ENCODE measurements at regions not wholly inside any gene's neighbourhood (a gene's known extent, or its start where the extent isn't known, plus 50 kb on each side); places are given as distances from the start of the nearest gene placed in this dataset.

DNA sequence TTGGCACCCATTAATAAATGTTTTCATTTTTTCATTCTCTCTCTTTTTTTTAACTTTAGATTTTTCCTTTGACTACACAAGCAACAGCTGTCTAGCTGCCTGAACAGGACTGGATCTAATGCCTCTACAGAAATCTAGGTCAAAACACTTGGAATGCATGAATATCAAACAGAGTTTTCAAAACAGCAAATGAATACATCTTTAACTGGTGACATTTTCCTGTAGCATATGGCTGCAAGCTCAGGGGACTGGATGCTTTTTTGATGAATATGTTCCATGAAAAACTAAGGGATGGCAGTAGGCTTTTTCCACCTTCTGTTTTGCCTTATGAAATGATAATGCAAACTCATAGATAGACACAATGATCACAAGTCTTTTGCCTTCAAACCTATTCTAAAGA lies 661.7 kb downstream of the MCTP2 start:
- no peak for DNase-seq (ENCODE audit: low read depth)

DNA sequence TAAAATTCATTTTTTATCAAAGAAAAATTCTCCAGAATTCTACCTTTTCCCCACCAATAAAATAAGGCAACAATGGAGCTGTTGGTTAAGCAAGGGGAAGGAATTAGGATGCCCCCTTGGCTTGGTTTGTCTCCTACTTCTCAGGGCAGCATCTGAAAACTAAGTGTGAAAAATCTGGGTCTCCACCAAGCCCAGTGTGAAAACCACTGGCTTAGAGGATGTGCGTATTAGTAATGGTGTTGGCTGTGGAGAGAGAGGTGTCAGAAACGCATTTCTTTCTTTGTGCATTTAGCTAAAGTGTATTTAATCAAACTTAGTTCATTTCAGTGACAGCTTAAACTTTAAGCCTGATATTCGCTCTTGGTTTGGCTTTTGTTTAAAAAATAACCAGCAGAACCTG lies 662.7 kb downstream of the MCTP2 start:
- no peak for DNase-seq (ENCODE audit: low read depth)

DNA sequence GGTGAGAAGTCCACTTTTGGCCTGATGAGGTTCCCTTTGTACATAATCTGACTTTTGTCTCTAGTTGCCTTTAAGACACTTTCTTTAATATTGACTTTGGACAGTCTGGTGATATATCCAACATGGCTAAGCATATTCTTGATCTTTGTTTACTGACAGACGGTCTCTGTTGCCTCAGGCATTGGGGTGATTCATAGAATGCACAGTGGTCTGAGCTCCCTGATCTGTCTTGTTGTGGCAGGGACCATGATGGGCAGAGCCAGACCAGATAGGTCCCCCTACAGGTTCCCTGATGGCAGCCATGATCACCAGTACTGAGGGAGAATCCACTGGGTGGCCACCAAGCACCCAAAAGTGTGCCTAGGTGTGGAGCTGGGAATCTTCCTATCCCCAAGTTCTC lies 678.1 kb downstream of the MCTP2 start:
- no peak for DNase-seq (ENCODE audit: low read depth)

DNA sequence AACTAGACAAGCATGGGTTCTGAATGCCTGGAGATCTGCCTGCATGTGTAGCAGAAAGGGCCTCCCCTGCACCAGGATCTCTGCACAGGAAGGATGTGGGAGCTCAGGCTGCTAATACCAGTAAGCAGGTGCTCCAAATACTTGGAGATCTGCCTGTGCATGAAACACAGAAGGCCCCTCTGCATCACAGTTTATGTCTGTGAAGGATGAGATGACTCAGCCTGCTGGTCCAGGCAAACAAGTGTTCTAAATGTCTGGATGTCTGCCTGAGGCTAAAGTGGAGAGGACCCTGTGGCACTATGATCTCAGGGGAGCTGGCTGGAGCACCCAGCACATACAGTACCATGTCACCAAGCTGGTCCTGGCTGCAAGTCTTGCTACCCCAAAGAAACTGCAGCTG lies 678.8 kb downstream of the MCTP2 start:
- DNase-seq (ENCODE audit: low read depth) = no peak

DNA sequence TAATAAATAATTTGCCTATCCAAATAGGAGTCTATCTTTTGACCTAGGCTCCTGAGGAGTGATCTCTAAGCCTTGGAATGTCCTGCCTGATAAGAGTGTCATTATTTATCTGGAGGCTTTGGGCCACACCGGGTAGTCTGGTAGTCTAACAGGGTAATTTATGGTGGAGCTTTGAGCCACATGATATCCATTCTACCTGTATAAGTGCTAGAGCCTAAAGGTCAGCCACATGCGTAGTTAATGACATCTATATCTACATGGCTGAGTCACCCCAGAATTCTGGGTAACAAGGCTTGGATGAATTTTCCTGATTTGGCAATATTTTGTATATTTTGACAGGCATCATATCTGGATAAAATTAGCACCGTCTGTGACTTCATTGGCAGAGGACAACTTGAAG lies 681.4 kb downstream of the MCTP2 start:
- no peak for DNase-seq (ENCODE audit: low read depth)

DNA sequence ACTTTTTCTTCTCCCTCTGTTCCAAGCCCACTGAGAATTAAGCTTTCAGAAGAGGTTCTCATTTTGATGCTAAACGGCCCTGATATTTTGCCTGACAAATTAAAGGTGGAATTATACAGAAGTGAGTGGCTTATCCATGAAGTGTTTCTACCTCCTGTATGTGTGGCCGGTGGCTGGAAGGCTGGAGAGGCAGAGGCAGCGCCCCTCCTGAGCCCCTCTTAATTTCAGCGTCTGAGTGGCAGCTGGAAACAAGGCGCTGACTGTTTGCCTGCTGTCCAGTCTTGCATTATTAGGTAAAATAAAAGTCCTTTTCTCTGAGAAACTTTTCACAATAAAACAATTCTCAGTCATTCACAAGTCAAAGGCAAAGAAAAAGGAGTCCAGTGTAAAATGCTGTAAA lies 685.7 kb downstream of the MCTP2 start:
- no peak for DNase-seq (ENCODE audit: low read depth)

DNA sequence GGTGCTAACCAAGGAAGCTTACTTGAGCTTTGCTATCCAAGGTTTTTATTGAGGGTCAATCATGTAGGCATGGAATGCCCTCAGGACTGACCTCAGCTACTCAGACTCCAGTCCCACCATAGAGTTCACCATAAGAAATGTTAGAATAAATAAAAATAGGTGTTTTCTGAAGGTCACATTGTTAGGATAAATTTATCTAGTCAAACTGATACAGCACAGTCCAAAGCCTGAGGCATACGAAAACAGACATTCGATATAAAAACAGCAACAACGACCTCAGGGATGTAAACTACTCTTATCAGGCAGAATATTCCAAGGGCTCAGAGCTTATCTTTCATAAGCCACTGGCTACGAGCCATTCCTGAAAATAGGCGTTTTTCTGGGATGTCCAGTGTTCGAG lies 690.6 kb downstream of the MCTP2 start:
- no peak for DNase-seq (ENCODE audit: low read depth)

DNA sequence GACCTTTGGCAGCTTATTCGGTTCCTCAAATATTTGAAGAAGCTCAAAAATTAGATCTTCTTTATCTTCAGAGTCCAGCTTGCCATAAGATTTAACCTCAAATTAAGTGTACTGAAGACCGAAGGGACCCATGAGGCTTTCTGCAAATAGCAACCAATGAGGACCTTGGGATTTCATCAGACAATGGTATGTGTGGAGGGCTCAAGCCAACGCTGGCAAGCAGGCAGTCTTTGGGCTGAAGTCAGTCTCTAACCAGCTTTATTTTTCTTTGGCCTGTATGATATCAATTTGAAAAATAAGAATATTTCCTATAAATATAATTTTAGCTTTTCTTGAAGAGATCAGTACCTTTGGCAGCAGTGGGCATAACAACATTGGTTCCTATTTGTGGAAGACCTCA lies 692.7 kb downstream of the MCTP2 start:
- no peak for DNase-seq (ENCODE audit: low read depth)

DNA sequence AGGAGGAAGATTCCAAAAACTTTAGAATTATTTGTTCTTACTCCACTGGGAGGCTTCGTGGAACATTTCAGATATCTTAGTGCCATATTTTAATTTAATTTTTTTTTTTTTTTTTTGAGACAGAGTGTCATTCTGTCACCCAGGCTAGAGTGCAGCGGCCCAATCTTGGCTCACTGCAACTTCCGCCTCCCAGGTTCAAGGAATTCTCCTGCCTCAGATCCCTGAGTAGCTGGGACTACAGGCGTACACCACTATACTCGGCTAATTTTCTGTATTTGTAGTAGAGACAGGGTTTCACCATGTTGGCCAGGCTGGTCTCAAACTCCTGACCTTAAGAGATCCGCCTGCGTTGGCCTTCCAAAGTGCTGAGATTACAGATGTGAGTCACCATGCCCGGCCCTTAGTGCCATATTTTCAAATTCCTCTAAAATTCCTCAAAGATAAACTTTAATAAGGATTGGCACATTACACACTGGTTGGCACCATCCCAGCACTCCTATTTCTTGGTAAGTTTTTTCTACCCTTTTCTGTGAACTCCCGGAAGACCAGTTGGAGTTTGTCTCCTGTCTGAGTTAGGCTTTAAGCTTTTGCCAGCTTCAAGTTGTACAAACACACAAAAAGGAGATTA lies 693.7 kb downstream of the MCTP2 start:
- DNase-seq (ENCODE audit: low read depth) = peak; percentile 4

DNA sequence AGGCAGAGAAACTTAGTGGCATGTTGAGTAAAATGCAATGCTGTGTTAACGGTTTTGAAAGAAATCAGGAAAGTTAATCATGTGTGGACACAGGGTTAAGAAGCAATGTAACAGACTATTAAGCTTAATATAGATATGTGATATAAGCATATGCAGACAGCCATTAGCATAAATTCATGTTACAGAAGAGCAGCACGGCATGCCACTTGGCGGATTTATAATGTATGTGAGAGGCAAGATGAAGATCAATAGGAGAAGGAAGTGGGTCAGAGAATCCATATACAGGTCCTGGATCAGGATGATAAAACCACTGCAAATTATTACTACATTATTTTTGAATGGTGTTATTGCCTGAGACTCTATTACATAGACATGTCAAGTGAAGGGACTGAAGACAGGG lies 694.3 kb downstream of the MCTP2 start:
- DNase-seq (ENCODE audit: low read depth) = no peak

DNA sequence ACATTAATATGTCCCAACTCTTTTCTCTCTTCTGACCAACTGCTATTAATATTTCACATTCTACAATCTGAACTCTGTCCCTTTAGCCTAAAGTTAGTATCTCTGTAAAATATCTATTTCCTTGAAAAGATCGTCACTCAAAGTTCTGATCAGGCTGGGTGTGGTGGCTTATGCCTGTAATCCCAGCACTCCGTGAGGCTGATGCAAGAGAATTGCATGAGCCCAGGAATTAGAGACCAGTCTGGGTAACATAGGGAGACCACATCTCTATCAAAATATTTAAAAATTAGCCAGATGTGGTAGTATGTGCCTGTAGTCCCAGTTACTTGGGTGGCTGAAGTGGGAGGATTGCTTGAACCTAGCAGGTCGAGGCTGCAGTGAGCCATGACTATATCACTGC lies 695.6 kb downstream of the MCTP2 start:
- DNase-seq (ENCODE audit: low read depth) = no peak

DNA sequence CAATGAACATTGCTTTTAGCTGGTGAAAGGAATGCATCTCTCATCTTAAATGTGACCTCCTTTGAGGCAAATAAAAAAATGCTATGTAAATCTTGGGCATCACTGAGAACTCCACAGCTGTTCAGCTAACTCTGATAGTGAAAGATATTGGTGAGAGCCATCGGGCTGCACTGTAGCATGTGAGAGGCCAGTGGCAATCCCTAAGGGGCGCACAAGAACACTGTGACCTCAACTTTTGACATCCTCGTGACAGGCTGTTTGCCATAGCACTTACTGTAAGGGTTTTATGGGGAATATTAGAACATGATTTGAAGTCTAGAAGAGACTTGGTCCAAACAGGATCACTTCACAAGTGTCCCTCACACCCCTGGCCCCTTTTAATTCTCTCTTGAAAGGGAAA lies 697.9 kb downstream of the MCTP2 start:
- peak; percentile 5 for DNase-seq (ENCODE audit: low read depth)

DNA sequence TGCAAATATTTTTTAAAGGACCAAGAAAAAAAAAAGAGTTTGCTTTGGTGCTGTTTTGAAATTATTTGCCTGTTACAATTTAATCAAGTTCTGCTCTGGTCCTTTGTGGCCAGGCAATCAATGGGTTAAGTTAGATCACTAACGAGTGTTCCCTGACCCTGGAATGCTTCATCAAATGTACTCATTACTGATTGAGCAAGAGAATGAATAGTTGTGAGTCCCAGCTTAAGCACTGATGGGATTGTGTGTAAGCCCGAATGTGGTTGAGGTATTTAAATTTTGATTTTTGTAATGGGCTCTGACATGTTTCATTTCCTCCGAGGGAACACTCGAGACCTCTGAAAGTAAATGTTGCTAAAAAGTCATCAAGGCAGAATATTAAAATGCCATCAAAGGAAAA lies 699.1 kb downstream of the MCTP2 start:
- no peak for DNase-seq (ENCODE audit: low read depth)

DNA sequence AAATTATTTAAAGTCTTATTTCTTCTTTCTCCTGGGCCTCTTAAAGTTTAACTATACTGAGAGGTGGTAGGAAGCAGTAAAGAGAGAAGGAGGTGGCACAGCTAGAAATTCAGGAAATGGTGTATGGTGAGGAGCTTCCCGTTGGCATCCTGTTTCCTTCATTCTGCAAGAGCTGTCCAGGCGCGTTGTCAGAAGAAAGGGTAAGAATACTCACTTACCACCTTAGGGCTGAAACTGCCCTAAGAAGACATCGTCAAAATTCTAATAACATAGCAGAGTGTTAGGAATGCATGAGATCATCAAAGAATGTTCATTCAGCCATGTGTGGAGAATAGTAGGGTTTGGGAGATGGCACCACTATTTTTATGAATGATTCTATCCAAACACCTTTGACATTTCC lies 699.6 kb downstream of the MCTP2 start:
- no peak for DNase-seq (ENCODE audit: low read depth)

DNA sequence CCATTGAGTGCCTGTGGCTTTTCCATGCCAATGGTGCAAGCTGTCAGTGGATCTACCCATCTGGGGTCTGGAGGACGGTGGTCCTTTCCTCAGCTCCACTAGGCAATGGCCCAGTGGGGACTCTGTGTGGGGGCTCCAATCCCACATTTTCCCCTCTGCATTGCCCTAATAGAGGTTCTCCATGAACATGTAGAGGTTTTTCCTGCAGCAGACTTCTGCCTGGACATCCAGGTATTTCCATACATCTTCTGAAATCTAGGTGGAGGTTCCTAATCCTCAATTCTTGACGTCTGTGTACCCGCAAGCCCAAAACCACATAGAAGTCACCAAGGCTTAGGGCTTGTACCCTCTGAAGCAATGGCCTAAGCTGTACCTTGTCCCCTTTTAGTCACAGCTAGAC lies 703.1 kb downstream of the MCTP2 start:
- DNase-seq (ENCODE audit: low read depth) = no peak

DNA sequence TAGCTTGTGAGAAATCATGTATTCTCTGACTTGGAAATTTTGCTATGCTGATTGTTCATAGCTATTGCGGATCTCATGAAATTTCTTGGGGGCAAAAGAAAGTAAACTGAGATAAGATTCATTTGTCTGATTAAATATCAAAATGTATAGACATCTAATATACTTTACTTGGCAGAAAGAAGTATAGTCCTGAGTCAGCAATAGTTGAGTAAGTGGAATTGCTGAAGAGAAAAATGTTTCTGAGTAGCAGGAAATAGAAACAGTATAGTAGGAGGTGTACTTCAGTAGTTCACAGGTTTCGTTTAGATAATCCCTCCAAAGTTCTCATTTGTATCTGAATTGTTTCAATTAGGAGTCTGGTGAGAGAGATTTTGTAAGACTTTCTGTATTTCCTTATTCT lies 705.9 kb downstream of the MCTP2 start:
- DNase-seq (ENCODE audit: low read depth) = no peak

DNA sequence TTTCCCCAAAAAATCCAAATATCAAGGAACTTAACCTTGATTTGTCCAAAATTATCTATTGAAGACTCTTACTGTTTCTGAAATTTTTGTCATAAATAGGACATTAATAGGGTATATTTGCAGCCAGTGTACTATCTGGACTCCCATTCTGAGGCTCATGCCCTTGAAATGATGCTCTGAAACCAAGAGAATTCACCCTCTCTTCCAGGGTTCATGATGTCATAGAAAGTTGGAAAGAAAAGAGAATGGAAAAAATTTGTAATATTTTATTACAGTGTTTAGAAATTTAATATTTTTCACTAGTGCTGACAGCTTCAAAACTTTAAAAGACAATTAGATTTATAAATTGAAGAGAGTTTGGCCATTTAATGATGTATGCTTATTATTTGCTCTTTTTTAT lies 712.5 kb downstream of the MCTP2 start:
- no peak for DNase-seq (ENCODE audit: low read depth)

DNA sequence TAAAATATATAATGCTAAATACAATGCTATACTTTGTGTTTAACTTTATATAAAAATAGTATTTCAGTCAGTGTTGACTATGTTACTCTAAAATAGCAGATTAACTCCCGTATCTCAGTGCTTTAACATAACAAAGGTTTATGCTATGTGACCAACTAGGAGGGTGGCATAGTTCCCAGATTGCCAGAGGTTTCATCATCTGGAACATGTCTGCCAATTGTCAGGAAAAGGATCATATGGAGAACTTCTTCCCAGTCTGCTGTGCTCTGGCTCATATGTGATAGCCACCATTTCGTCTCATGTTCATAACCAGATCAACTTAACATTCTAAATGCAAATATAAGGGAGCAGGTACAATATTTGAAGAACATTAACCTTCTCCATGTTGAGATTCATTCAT lies 720.2 kb downstream of the MCTP2 start:
- DNase-seq (ENCODE audit: low read depth) = no peak

DNA sequence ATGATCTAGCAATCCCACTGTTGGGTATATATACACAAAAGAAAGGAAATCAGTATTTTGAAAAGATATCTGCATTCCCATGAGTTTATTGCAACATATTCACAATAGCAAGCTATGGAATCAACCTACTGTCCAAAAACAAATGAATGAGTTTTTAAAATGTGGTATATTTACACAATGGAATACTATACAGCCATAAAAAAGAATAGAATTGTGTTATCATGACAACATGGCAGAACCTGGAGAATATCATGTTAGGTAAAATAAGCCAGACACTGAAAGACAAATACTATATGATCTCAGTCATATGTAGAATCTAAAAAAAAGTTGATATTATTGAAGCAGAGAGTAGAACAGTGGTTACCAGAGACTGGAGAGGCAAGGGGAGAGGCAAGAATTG lies 732.6 kb downstream of the MCTP2 start:
- DNase-seq (ENCODE audit: low read depth) = no peak

DNA sequence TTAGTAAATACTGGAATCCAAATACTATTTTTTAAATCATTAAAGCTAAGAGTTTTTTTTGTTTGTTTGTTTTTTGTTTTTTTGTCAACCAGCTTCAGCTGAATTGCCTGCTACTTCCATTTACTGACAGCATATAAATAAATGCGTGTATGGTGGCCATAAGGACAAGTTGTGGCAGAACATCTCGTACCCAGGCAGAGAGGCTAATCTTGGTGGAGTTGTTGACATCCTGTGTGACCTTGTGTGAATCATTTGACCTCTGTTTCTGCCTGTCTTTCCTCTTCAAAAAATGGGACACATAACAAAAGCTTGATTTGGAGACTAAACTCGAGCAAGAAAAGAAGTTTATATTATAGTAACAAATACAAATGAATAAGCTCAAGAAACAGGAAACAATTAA lies 734.2 kb downstream of the MCTP2 start:
- DNase-seq (ENCODE audit: low read depth) = peak; percentile 78

DNA sequence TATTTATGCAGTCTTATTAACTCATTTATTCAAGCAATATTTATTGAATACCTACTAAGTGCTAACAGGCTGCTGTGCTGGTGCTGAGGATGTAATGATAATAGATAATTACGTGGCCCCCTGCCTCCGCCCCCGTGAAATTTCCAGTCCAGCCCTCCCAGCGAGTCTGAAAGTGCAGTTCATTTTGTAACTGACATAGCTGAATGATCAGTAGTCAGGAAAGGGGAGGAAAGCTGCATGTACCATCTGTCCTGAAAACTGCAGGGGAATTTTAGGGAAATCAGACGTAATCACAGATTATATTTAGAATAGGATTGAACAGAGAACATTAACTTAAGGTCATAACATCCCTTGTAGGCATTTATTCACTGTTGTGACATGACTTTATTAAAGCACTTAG lies 736.8 kb downstream of the MCTP2 start:
- DNase-seq (ENCODE audit: low read depth) = peak; percentile 11

DNA sequence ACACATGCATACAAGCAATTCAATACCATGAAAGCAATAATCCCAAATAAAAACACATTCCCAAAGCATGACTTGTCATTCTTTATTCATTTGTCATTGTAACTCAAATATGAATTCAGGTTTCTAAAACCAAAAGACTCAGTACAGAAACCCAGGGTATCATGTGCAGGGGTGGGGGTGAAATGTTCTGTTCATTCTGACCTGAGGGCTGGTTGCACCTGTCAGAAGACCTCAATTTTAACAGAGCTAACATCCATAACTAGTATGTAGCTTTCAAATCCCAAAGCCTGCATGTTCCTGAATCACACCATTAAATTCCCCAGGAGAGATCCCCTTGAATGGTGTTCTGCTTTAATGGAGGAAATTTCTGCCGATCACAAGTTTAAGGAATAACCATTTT lies 738.7 kb downstream of the MCTP2 start:
- DNase-seq (ENCODE audit: low read depth) = peak; percentile 54

DNA sequence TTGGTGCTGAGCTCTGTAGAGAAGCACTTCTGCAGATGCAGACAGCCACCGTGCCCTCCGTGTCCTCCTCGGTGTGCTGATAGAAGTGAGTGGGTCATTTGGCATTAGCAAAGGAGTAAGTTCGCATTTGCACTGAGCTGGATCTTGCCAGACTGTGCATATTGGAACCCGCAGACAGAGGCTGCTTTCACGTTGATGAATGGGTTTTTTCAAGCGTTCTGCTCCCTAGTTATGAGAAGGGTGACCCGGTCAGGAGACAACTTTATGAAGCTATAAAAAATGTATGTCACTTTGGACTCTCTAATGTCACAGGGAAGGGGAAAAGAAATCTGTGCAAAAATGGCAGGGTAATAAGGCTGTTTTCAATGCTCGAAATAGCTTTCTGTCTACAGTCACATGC lies 739.4 kb downstream of the MCTP2 start:
- no peak for DNase-seq (ENCODE audit: low read depth)

DNA sequence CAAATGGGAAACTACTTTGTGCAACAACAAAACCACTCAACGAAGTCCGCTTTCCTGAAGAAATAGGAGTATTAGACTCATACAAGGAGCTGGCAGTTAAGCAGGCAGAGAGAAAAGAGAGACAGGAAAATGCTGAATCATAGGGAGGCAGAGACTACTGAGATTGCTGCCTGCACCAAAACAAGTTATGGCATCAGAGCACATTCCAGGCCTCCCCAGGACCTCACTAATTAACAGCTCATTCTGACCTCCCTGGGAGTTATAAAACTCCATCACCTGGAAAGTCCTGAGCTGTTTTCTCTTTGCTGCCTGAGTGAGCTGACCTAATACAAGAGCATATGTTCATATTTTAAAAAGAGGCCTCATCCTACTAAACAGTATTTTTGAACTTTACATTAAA lies 741.0 kb downstream of the MCTP2 start:
- peak; percentile 11 for DNase-seq (ENCODE audit: low read depth)

DNA sequence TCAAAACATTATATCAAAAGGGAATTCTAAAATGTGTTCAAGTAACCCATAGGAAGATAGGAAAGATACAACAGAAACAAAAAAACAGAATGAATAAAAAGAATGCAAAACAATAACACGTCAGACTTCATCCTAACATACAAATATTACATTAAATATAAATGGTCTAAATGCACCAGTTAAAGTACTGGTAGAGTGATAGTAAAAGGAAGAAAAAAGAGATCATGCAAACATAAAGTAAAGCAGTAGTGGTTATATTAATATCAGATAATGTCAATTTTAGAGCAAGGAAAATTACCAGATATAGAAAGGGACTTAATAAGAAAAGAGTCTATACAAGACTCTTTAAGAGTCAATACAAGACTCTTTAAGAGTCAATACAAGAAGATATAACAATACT lies 755.7 kb downstream of the MCTP2 start:
- no peak for DNase-seq (ENCODE audit: low read depth)
